NCI-H345 treated with DMSO at 0.1 percent for 48 hours (cell line): ENCODE measurements at regions not wholly inside any gene's neighbourhood (a gene's known extent, or its start where the extent isn't known, plus 50 kb on each side); places are given as distances from the start of the nearest gene placed in this dataset.
"Not testable (repeated sequence)": the region's sequence is repeated elsewhere in the genome, so short reads cannot be mapped to it uniquely, and the experiment has no call there.

Experiments used
- DNase-seq: peaks from one replicate; lab custom pipeline; 2025; ENCODE audit not compliant: unreplicated experiment; lab: John Stamatoyannopoulos, UW

GRCh38 chr10:120109725-120110124 lies 217.2 kb downstream of the SEC23IP start:
- DNase-seq = not testable (repeated sequence)

- DNase-seq = no peak
Observed at GRCh38 chr10:120110196-120110595, 217.7 kb downstream of the SEC23IP start.

- no peak for DNase-seq
Observed at GRCh38 chr10:120111628-120112027, 219.1 kb downstream of the SEC23IP start.

GRCh38 chr10:120112809-120113208 lies 220.3 kb downstream of the SEC23IP start:
- no peak for DNase-seq

GRCh38 chr10:120115959-120116358 lies 223.4 kb downstream of the SEC23IP start:
- no peak for DNase-seq

GRCh38 chr10:120121768-120122167 lies 229.2 kb downstream of the SEC23IP start:
- DNase-seq = no peak

GRCh38 chr10:120131183-120131582 lies 238.7 kb downstream of the SEC23IP start:
- DNase-seq = no peak

GRCh38 chr10:120132811-120133210 lies 240.3 kb downstream of the SEC23IP start:
- DNase-seq = no peak

- no peak for DNase-seq
Observed at GRCh38 chr10:120138689-120139088, 246.2 kb downstream of the SEC23IP start.

GRCh38 chr10:120145107-120145506 lies 252.6 kb downstream of the SEC23IP start:
- no peak for DNase-seq

GRCh38 chr10:120156614-120157274 lies 264.2 kb downstream of the SEC23IP start:
- no peak for DNase-seq

- DNase-seq = no peak
Observed at GRCh38 chr10:120161111-120161510, 268.6 kb downstream of the SEC23IP start.

- DNase-seq = no peak
Observed at GRCh38 chr10:120162471-120162870, 269.9 kb downstream of the SEC23IP start.

- DNase-seq = no peak
Observed at GRCh38 chr10:120172356-120172755, 279.8 kb downstream of the SEC23IP start.

- DNase-seq = no peak
Observed at GRCh38 chr10:120174491-120174890, 282.0 kb downstream of the SEC23IP start.

- DNase-seq = no peak
Observed at GRCh38 chr10:120177330-120177729, 279.7 kb upstream of the PLPP4 start.

GRCh38 chr10:120180160-120180559 lies 276.9 kb upstream of the PLPP4 start:
- DNase-seq = no peak

GRCh38 chr10:120181154-120181553 lies 275.9 kb upstream of the PLPP4 start:
- no peak for DNase-seq

GRCh38 chr10:120182431-120182830 lies 274.6 kb upstream of the PLPP4 start:
- no peak for DNase-seq

GRCh38 chr10:120183546-120183945 lies 273.5 kb upstream of the PLPP4 start:
- no peak for DNase-seq

GRCh38 chr10:120184547-120185337 lies 272.3 kb upstream of the PLPP4 start:
- no peak for DNase-seq

GRCh38 chr10:120186506-120186905 lies 270.5 kb upstream of the PLPP4 start:
- DNase-seq = peak; percentile 50
